ENCODE measurements at regions not wholly inside any gene's neighbourhood (a gene's known extent, or its start where the extent isn't known, plus 50 kb on each side); places are given as distances from the start of the nearest gene placed in this dataset.
"Not testable (repeated sequence)": the region's sequence is repeated elsewhere in the genome, so short reads cannot be mapped to it uniquely, and the experiment has no call there.

DNA sequence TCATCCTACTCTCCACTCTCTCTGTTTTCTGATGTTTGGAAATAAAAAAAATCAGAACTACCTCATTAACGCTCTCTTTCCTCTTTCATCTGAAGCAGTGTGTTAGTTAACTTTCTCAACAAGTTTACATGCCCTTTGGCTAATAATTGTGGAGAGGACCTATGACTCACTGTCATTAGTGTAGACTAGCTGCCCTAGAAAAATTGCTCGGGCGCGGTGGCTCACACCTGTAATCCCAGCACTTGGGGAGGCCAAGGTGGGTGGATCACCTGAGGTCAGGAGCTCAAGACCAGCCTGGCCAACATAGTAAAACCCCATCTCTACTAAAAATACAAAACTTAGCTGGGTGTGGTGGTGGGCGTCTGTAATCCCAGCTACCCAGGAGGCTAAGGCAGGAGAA lies 94.5 kb upstream of the DPP6 start:
- not testable (repeated sequence) for TF ChIP-seq POLR2A (IDR thresholded peaks at IDR 0.05; ENCODE audit: low read depth, low read length); CTCF (conservative IDR thresholded peaks at IDR 0.05; ENCODE audit: low read depth, low read length); CEBPB (IDR thresholded peaks at IDR 0.05; ENCODE audit: low read depth, low read length)
